ENCODE measurements at regions not wholly inside any gene's neighbourhood (a gene's known extent, or its start where the extent isn't known, plus 50 kb on each side); places are given as distances from the start of the nearest gene placed in this dataset.

DNA sequence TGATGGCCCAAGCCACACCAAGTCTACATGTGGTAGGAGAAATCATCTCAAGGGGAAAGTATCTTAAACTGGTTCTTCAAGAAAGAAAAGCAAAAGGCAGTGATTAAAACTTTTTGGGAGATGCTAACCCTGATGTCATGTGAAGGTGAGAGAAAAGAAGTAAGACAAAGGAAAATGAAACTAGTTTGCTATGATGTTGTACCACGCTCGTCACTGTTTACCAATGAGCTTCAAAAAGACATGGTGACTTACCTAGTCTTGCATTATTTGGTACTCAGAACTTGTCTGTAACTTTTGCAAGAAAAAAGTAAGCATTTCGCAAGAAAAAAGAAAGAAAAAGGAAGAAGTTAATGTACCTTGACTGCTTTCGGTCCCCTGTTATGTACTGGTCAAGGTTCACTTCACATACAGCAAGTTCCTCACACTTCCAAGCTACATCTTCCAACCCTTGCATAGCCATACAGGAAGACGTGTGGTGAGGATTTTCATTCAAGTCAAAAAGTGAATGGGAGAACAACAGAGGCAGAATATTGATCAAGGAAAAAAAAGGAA lies 739.3 kb downstream of the NR2F1-AS1 start:
- TF ChIP-seq, protein P1, sequence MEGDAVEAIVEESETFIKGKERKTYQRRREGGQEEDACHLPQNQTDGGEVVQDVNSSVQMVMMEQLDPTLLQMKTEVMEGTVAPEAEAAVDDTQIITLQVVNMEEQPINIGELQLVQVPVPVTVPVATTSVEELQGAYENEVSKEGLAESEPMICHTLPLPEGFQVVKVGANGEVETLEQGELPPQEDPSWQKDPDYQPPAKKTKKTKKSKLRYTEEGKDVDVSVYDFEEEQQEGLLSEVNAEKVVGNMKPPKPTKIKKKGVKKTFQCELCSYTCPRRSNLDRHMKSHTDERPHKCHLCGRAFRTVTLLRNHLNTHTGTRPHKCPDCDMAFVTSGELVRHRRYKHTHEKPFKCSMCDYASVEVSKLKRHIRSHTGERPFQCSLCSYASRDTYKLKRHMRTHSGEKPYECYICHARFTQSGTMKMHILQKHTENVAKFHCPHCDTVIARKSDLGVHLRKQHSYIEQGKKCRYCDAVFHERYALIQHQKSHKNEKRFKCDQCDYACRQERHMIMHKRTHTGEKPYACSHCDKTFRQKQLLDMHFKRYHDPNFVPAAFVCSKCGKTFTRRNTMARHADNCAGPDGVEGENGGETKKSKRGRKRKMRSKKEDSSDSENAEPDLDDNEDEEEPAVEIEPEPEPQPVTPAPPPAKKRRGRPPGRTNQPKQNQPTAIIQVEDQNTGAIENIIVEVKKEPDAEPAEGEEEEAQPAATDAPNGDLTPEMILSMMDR (IDR thresholded peaks at IDR 0.05) = no peak
- no peak for TF ChIP-seq ZFX (IDR thresholded peaks at IDR 0.05; ENCODE audit: borderline replicate concordance)
